ENCODE measurements at regions not wholly inside any gene's neighbourhood (a gene's known extent, or its start where the extent isn't known, plus 50 kb on each side); places are given as distances from the start of the nearest gene placed in this dataset.

- H3K36me3 ChIP-seq (ENCODE audit: control insufficient read depth in 1 of 2, insufficient read depth in 2 of 2, low read length in 2 of 2) = no peaks in the 10 kb centered on the region
- no peaks in the 10 kb centered on the region for H3K79me2 ChIP-seq (ENCODE audit: insufficient read depth, low read length)
- H2AFZ ChIP-seq (ENCODE audit: low read depth, low read length, poor library complexity, severe bottlenecking) = no peak overlapping the region
- peaks cover 5 to 11% of the 10 kb centered on the region in 2 experiments; a peak in 3 of 4 replicates for H3K4me1 ChIP-seq (ENCODE audit: control insufficient read depth in 1 of 2, insufficient read depth in 2 of 2, low read length in 2 of 2)
- DNase-seq (ENCODE audit: low read depth, low spot score) (no peak), ATAC-seq (no peak)
- H3K9me2 ChIP-seq (ENCODE audit: insufficient read depth) = no peaks in the 10 kb centered on the region
- BruUV-seq (replicated peaks) = no TSS peak
- H3K9ac ChIP-seq (ENCODE audit: low read length) = no peak overlapping the region
- H3K27me3 ChIP-seq (ENCODE audit: insufficient read depth, low read length) = no peaks in the 10 kb centered on the region
- no peak overlapping the region for H3K4me2 ChIP-seq (ENCODE audit: low read length)
- H3K4me3 ChIP-seq (replicated peaks in 1 of 2; ENCODE audit: low read depth in 1 of 2, low read length in 2 of 2) = no peak overlapping the region
- no peaks in the 10 kb centered on the region for H3K9me3 ChIP-seq (ENCODE audit: control insufficient read depth in 1 of 2, insufficient read depth in 1 of 2, low read depth in 1 of 2, low read length in 2 of 2)
- CTCF ChIA-PET = no interaction called here
- H4K20me1 ChIP-seq (ENCODE audit: insufficient read depth) = no peaks in the 10 kb centered on the region
- no peak for TF ChIP-seq YY1 (IDR thresholded peaks at IDR 0.05; ENCODE audit: extremely low read depth, insufficient replicate concordance, low read depth, low read length)
- TF ChIP-seq EZH2phosphoT487 (IDR thresholded peaks at IDR 0.05; ENCODE audit: borderline replicate concordance) = no peak
- POLR2A ChIA-PET = interaction anchor here (0.7 kb wide), 1 partner anchor 9 kb away, joined by 3 read pairs; no protein-coding TSS in a partner anchor
- RAD21 ChIA-PET (ENCODE audit: low non-redundant PET in 1 of 2, low total read pairs in 2 of 2, uncharacterized antibody in 2 of 2, unreplicated experiment in 2 of 2) = no interaction called here
- no peak overlapping the region for H3K27ac ChIP-seq (ENCODE audit: low read depth, low read length)
- intact Hi-C loops (cut with micrococcal nuclease) = loop anchor here (10.0 kb wide), 1 partner anchor 155 kb away; no protein-coding TSS in a partner anchor
Measured at GRCh38 chr6:43919774-43920173, 149.8 kb downstream of the VEGFA start.

DNA sequence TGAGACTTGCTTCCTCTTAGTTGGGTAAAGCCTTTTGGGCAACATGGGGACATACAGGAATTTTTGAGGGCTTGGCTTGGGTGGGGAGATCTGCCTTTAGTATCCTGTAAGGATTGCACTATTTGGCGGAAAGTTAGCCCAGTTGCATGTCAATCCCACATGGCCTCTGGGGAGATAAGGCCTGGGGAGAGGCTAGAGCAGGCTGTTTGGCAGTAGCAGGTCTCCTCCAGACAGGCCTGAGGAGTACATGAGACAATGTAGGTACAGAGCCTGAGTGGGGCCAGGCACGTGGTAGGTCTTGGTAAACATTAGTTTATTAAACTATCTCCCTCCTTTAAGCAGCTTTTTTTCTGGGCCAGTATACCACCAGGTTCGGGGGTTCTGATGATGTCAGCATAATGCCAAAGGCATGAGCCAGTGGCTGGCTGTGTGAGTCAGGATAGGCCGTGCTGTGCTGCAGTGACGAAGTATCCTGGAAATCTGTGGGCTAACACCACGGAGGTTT lies 147.9 kb downstream of the VEGFA start:
- no peak for TF ChIP-seq SIN3A (IDR thresholded peaks at IDR 0.05; ENCODE audit: low read depth)
- TF ChIP-seq POLR2A (IDR thresholded peaks at IDR 0.05; ENCODE audit: borderline replicate concordance, extremely low read depth, insufficient read depth, insufficient read length) = no peak
- no peak for TF ChIP-seq CBX3 (IDR thresholded peaks at IDR 0.05; ENCODE audit: low read depth)
- no peak for TF ChIP-seq EZH2 (IDR thresholded peaks at IDR 0.05)
- TF ChIP-seq TCF7L2 (IDR thresholded peaks at IDR 0.05; ENCODE audit: borderline replicate concordance, extremely low read depth, insufficient read depth, insufficient read length) = no peak
- no peak for TF ChIP-seq EGR1 (IDR thresholded peaks at IDR 0.05; ENCODE audit: low read depth)
- ChIA-PET RAD21 (ENCODE audit: low non-redundant PET in 1 of 2, low total read pairs in 2 of 2, uncharacterized antibody in 2 of 2, unreplicated experiment in 2 of 2) (no interaction called here), POLR2A (no interaction called here), CTCF (no interaction called here)
- Histone ChIP-seq H3K9me2 (ENCODE audit: insufficient read depth) (no peaks in the 10 kb centered on the region), H3K4me3 (replicated peaks in 1 of 2; ENCODE audit: low read depth in 1 of 2, low read length in 2 of 2) (no peak overlapping the region), H3K27ac (ENCODE audit: low read depth, low read length) (no peak overlapping the region), H3K4me1 (ENCODE audit: control insufficient read depth in 1 of 2, insufficient read depth in 2 of 2, low read length in 2 of 2) (peaks cover 0 to under 1% of the 10 kb centered on the region in 2 experiments; a peak in 1 of 4 replicates), H3K9me3 (ENCODE audit: control insufficient read depth in 1 of 2, insufficient read depth in 1 of 2, low read depth in 1 of 2, low read length in 2 of 2) (no peaks in the 10 kb centered on the region), H2AFZ (ENCODE audit: low read depth, low read length, poor library complexity, severe bottlenecking) (no peak overlapping the region), H3K36me3 (ENCODE audit: control insufficient read depth in 1 of 2, insufficient read depth in 2 of 2, low read length in 2 of 2) (no peaks in the 10 kb centered on the region), H4K20me1 (ENCODE audit: insufficient read depth) (no peaks in the 10 kb centered on the region), H3K4me2 (ENCODE audit: low read length) (no peak overlapping the region), H3K9ac (ENCODE audit: low read length) (no peak overlapping the region), H3K79me2 (ENCODE audit: insufficient read depth, low read length) (no peaks in the 10 kb centered on the region), H3K27me3 (ENCODE audit: insufficient read depth, low read length) (no peaks in the 10 kb centered on the region)
- DNase-seq (ENCODE audit: low read depth, low spot score) (no peak), ATAC-seq (no peak)
- no TSS peak for BruUV-seq (replicated peaks)
- intact Hi-C loops (cut with micrococcal nuclease) = no loop called here

Data from HCT116 (cell line).